SKM-1 treated with dmso at 0.1 percent for 144 hours (cell line): ENCODE measurements at regions not wholly inside any gene's neighbourhood (a gene's known extent, or its start where the extent isn't known, plus 50 kb on each side); places are given as distances from the start of the nearest gene placed in this dataset.
"Not testable (repeated sequence)": the region's sequence is repeated elsewhere in the genome, so short reads cannot be mapped to it uniquely, and the experiment has no call there.

ENCODE experiments used
- DNase-seq: peaks from one replicate; lab custom pipeline; 2025; ENCODE audit not compliant: unreplicated experiment; lab: John Stamatoyannopoulos, UW

- DNase-seq, result no peak
Measured at GRCh38 chr7:27410812-27411544, 168.4 kb downstream of the EVX1 start.

- no peak for DNase-seq
Measured at GRCh38 chr7:27412164-27412563, 169.6 kb downstream of the EVX1 start.

- DNase-seq, result no peak
Measured at GRCh38 chr7:27418541-27418940, 175.9 kb downstream of the EVX1 start.

GRCh38 chr7:27419581-27420177, 177.1 kb downstream of the EVX1 start:
- no peak for DNase-seq

GRCh38 chr7:27420702-27421101, 178.1 kb downstream of the EVX1 start:
- no peak for DNase-seq

- DNase-seq, result no peak
Measured at GRCh38 chr7:27423290-27423689, 180.7 kb downstream of the EVX1 start.

GRCh38 chr7:27423821-27424220, 181.2 kb downstream of the EVX1 start:
- no peak for DNase-seq

GRCh38 chr7:27424231-27424630, 181.6 kb downstream of the EVX1 start:
- DNase-seq, result no peak

GRCh38 chr7:27424749-27425148, 182.1 kb downstream of the EVX1 start:
- no peak for DNase-seq

- no peak for DNase-seq
Measured at GRCh38 chr7:27427416-27427815, 184.8 kb downstream of the EVX1 start.

- DNase-seq, result no peak
Measured at GRCh38 chr7:27430105-27430504, 187.5 kb downstream of the EVX1 start.

- no peak for DNase-seq
Measured at GRCh38 chr7:27431465-27431864, 188.9 kb downstream of the EVX1 start.

- no peak for DNase-seq
Measured at GRCh38 chr7:27433581-27433980, 191.0 kb downstream of the EVX1 start.

GRCh38 chr7:27434756-27435400, 192.3 kb downstream of the EVX1 start:
- DNase-seq, result no peak

GRCh38 chr7:27435461-27435860, 192.9 kb downstream of the EVX1 start:
- DNase-seq, result no peak

- no peak for DNase-seq
Measured at GRCh38 chr7:27438881-27439589, 196.4 kb downstream of the EVX1 start.

GRCh38 chr7:27442455-27442854, 199.9 kb downstream of the EVX1 start:
- no peak for DNase-seq

- DNase-seq, result not testable (repeated sequence)
Measured at GRCh38 chr7:27449046-27449445, 206.4 kb downstream of the EVX1 start.

- no peak for DNase-seq
Measured at GRCh38 chr7:27453702-27454405, 208.8 kb downstream of the HIBADH start.

GRCh38 chr7:27457120-27457519, 205.6 kb downstream of the HIBADH start:
- not testable (repeated sequence) for DNase-seq
